Panc1 (cell line): ENCODE measurements at regions not wholly inside any gene's neighbourhood (a gene's known extent, or its start where the extent isn't known, plus 50 kb on each side); places are given as distances from the start of the nearest gene placed in this dataset.

Source experiments
- ATAC-seq: fragments of 200-7000 bp; cut with Tn5 transposase; 2 replicates; pipeline ENCODE4 v1.9.1; 2020; ENCODE audit warnings: mild to moderate bottlenecking, moderate library complexity
- BruUV-seq: library from RNA; stranded (reverse); fragments of 400-500 nt; replicated peaks from 2 replicates; lab custom pipeline; 2021; lab: Mats Ljungman, UMichigan
- CTCF ChIA-PET: fragments of 300-600 bp; sonication (Branson Sonifier 250); formaldehyde crosslinking; loops from one replicate; lab custom pipeline; 2022; ENCODE audit warnings: antibody characterized with exemption; lab: Charles Lee
- POLR2A ChIA-PET: fragments of 300-600 bp; sonication (Branson Sonifier 250); formaldehyde crosslinking; loops from one replicate; lab custom pipeline; 2022; ENCODE audit warnings: antibody characterized with exemption; lab: Charles Lee
- DNase-seq: peaks from one replicate; pipeline ENCODE4 v3.0.0-alpha.2; 2010; ENCODE audit warnings: low read depth, low spot score
- H3K27ac ChIP-seq: 2 replicates; pipeline ENCODE4 v1.5.1; 2011; ENCODE audit warnings: mild to moderate bottlenecking, low read length, inconsistent platforms
- H3K27me3 ChIP-seq: fragments of 200-500 bp; sonication (Bioruptor generic); 2 replicates; pipeline ENCODE4 v1.6.0; 2014; ENCODE audit warnings: low read length, inconsistent platforms; ENCODE audit not compliant: control insufficient read depth, insufficient read depth
- H3K36me3 ChIP-seq: fragments of 200-500 bp; sonication (Bioruptor generic); 2 replicates; pipeline ENCODE4 v1.5.1; 2014; ENCODE audit warnings: inconsistent platforms, mild to moderate bottlenecking, low read length, moderate library complexity; ENCODE audit not compliant: control insufficient read depth, insufficient read depth
- H3K4me1 ChIP-seq: 2 replicates; pipeline ENCODE4 v1.5.1; 2011; ENCODE audit warnings: inconsistent platforms, mild to moderate bottlenecking, low read length, moderate library complexity; ENCODE audit not compliant: control insufficient read depth, insufficient read depth
- H3K4me3 ChIP-seq, 2 experiments: 2 replicates each; pipeline ENCODE4 v1.5.1; 2011 to 2012; ENCODE audit warnings: low read depth in 2 of 2, low read length in 2 of 2, mild to moderate bottlenecking in 2 of 2, inconsistent platforms in 1 of 2, moderate library complexity in 1 of 2
- H3K9me3 ChIP-seq: fragments of 200-500 bp; sonication (Bioruptor generic); 2 replicates; pipeline ENCODE4 v1.5.1; 2014; ENCODE audit warnings: low read depth, mild to moderate bottlenecking, inconsistent platforms, low read length, moderate library complexity; ENCODE audit not compliant: control insufficient read depth, insufficient read depth
- CTCF ChIP-seq: fragments of 450-650 bp; IDR thresholded peaks from 2 replicates; pipeline ENCODE4 v1.5.1; 2017; ENCODE audit warnings: mild to moderate bottlenecking
- POLR2AphosphoS5 ChIP-seq: IDR thresholded peaks from 2 replicates; pipeline ENCODE4 v1.6.1; 2012; ENCODE audit warnings: mild to moderate bottlenecking, low read depth, low read length, moderate library complexity
- REST ChIP-seq, 2 experiments: IDR thresholded peaks; 2 replicates each; pipeline ENCODE4 v1.6.1; 2011 to 2012; ENCODE audit warnings: low read depth in 2 of 2, control low read depth in 1 of 2, low read length in 1 of 2, mild to moderate bottlenecking in 1 of 2, moderate library complexity in 1 of 2; ENCODE audit not compliant: insufficient read depth in 1 of 2
- SIN3A ChIP-seq: IDR thresholded peaks from 2 replicates; pipeline ENCODE4 v1.6.1; 2012; ENCODE audit warnings: low read depth, mild to moderate bottlenecking, low read length, moderate library complexity, borderline replicate concordance; ENCODE audit not compliant: insufficient read depth
- TCF7L2 ChIP-seq: IDR thresholded peaks from 2 replicates; pipeline ENCODE4 v1.6.1; 2011; ENCODE audit warnings: mild to moderate bottlenecking, low read depth, low read length, inconsistent platforms
- in situ Hi-C: cut with HindIII; loops from 2 replicates; pipeline ENCODE4 v1.10.0; 2016; ENCODE audit warnings: low sequenced_read_pairs, low pct_unique_long_range_greater_than_20kb
- intact Hi-C: fragments of 100-400 bp; cut with micrococcal nuclease; formaldehyde crosslinking; loops from one replicate; pipeline ENCODE4 v1.10.0; 2022; ENCODE audit not compliant: unreplicated experiment

GRCh38 chr13:50387051-50387581 lies 371.9 kb downstream of the KCNRG start:
- intact Hi-C loops (no loop called here), in situ Hi-C loops (no loop called here)
- no peak for ATAC-seq
- no peak for TF ChIP-seq TCF7L2
- peak; percentile 3 for TF ChIP-seq CTCF
- H3K27ac ChIP-seq, result peak overlapping the region; percentile 61; the same call in 1 of the 2 replicates
- no peak for DNase-seq
- H3K36me3 ChIP-seq, result no peaks in the 10 kb centered on the region
- H3K27me3 ChIP-seq, result no peaks in the 10 kb centered on the region
- ChIA-PET POLR2A (no interaction called here), CTCF (interaction anchor here (0.6 to 0.7 kb wide), 2 partner anchors 125 to 412 kb away, joined by 3 to 6 read pairs; no protein-coding TSS in a partner anchor)
- H3K9me3 ChIP-seq, result no peaks in the 10 kb centered on the region
- BruUV-seq, result no TSS peak
- H3K4me1 ChIP-seq, result peaks cover 7% of the 10 kb centered on the region
- no peak overlapping the region for H3K4me3 ChIP-seq

- DNase-seq, result no peak
- no peaks in the 10 kb centered on the region for H3K9me3 ChIP-seq
- H3K4me1 ChIP-seq, result peaks cover 7% of the 10 kb centered on the region
- in situ Hi-C loops, result no loop called here
- intact Hi-C loops, result no loop called here
- H3K4me3 ChIP-seq, result no peak overlapping the region
- TF ChIP-seq REST (IDR thresholded peaks at IDR 0.05; ENCODE audit: insufficient read depth in 1 of 2, low read depth in 2 of 2, low read length in 1 of 2) (no peak), POLR2AphosphoS5 (no peak), SIN3A (no peak)
- ATAC-seq, result no peak
- ChIA-PET CTCF (no interaction called here), POLR2A (no interaction called here)
- BruUV-seq, result no TSS peak
- H3K36me3 ChIP-seq, result no peaks in the 10 kb centered on the region
- H3K27me3 ChIP-seq, result no peaks in the 10 kb centered on the region
- H3K27ac ChIP-seq, result no peak overlapping the region
Measured at GRCh38 chr13:50388481-50388880, 373.2 kb downstream of the KCNRG start.

GRCh38 chr13:50389726-50390125 lies 374.5 kb downstream of the KCNRG start:
- no peak for DNase-seq
- BruUV-seq, result no TSS peak
- Histone ChIP-seq H3K36me3 (no peaks in the 10 kb centered on the region), H3K27ac (peak overlapping the region; percentile 39; the same call in 1 of the 2 replicates), H3K4me1 (peaks cover 7% of the 10 kb centered on the region), H3K9me3 (no peaks in the 10 kb centered on the region), H3K27me3 (no peaks in the 10 kb centered on the region), H3K4me3 (no peak overlapping the region)
- TF ChIP-seq SIN3A (no peak), POLR2AphosphoS5 (no peak), TCF7L2 (no peak), REST (IDR thresholded peaks at IDR 0.05; ENCODE audit: insufficient read depth in 1 of 2, low read depth in 2 of 2, low read length in 1 of 2) (no peak), CTCF (no peak)
- intact Hi-C loops, result no loop called here
- CTCF ChIA-PET, result no interaction called here
- no peak for ATAC-seq
- in situ Hi-C loops, result no loop called here
- POLR2A ChIA-PET, result no interaction called here
